Osteoblast (primary cell): ENCODE measurements at regions not wholly inside any gene's neighbourhood (a gene's known extent, or its start where the extent isn't known, plus 50 kb on each side); places are given as distances from the start of the nearest gene placed in this dataset.

Source experiments
- DNase-seq: peaks from one replicate; pipeline ENCODE4 v3.0.0; 2011; ENCODE audit warnings: low spot score, mixed read lengths; ENCODE audit not compliant: insufficient read length; ENCODE audit errors: missing footprints
- H2AFZ ChIP-seq: 2 replicates; pipeline ENCODE4 v1.6.0; 2011; ENCODE audit warnings: mild to moderate bottlenecking, low read length
- H3K27ac ChIP-seq: 2 replicates; pipeline ENCODE4 v1.5.1; 2011; ENCODE audit warnings: mild to moderate bottlenecking, low read depth, low read length, moderate library complexity
- H3K27me3 ChIP-seq: 2 replicates; pipeline ENCODE4 v1.6.0; 2012; ENCODE audit warnings: mild to moderate bottlenecking, control low read depth, inconsistent platforms, low read length, moderate library complexity; ENCODE audit not compliant: insufficient read depth
- H3K36me3 ChIP-seq: 2 replicates; pipeline ENCODE4 v1.5.1; 2011; ENCODE audit warnings: mild to moderate bottlenecking, low read length, control low read depth, moderate library complexity; ENCODE audit not compliant: insufficient read depth
- H3K4me1 ChIP-seq: 2 replicates; pipeline ENCODE4 v1.5.1; 2011; ENCODE audit warnings: mild to moderate bottlenecking, low read length, control low read depth, moderate library complexity; ENCODE audit not compliant: insufficient read depth
- H3K4me2 ChIP-seq: 2 replicates; pipeline ENCODE4 v1.6.0; 2011; ENCODE audit warnings: mild to moderate bottlenecking, low read length; ENCODE audit not compliant: insufficient read depth
- H3K4me3 ChIP-seq: fragments of 200-600 bp; sonication (generic); 3 replicates; pipeline ENCODE4 v1.5.1; 2012; ENCODE audit warnings: mild to moderate bottlenecking, low read length, inconsistent platforms; ENCODE audit not compliant: insufficient read depth
- H3K79me2 ChIP-seq: 2 replicates; pipeline ENCODE4 v1.6.0; 2012; ENCODE audit warnings: mild to moderate bottlenecking, low read length, control low read depth, inconsistent platforms; ENCODE audit not compliant: insufficient read depth
- H3K9me3 ChIP-seq: 2 replicates; pipeline ENCODE4 v1.5.1; 2011; ENCODE audit warnings: low read depth, low read length, control low read depth
- H4K20me1 ChIP-seq: 2 replicates; pipeline ENCODE4 v1.6.0; 2012; ENCODE audit warnings: mild to moderate bottlenecking, low read length, control low read depth; ENCODE audit not compliant: insufficient read depth
- TF ChIP-seq, protein P1 (sequence below): IDR thresholded peaks from 2 replicates; pipeline ENCODE4 v1.5.1; 2011; ENCODE audit warnings: mild to moderate bottlenecking, low read depth, low read length, moderate library complexity; ENCODE audit errors: extremely low read depth

DNA sequence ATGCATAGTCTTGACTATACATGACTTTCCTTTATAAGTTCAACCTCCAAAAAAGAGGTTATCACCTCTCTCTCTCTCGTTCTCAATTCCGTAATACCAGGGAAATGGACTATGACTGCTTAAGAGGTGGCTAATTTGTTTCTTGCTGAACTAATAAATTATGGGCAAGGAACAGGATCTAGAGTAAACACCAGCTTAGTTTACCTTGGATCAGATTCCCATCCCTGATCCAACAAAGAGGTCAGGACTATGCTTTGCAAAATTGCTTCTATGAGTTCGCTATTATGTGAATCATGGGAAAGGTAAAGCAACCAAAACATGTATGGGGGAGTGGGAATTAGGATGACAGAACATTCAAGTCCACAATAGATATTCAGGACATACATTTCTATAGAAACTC is 630.7 kb downstream of the HACE1 start:
- Histone ChIP-seq H3K4me1 (no peaks in the 10 kb centered on the region), H3K79me2 (no peaks in the 10 kb centered on the region), H3K27ac (no peak overlapping the region), H3K4me2 (no peak overlapping the region), H4K20me1 (no peaks in the 10 kb centered on the region), H3K9me3 (no peaks in the 10 kb centered on the region), H3K36me3 (no peaks in the 10 kb centered on the region), H2AFZ (no peak overlapping the region), H3K27me3 (no peaks in the 10 kb centered on the region), H3K4me3 (no peak overlapping the region)
- TF ChIP-seq, protein P1, sequence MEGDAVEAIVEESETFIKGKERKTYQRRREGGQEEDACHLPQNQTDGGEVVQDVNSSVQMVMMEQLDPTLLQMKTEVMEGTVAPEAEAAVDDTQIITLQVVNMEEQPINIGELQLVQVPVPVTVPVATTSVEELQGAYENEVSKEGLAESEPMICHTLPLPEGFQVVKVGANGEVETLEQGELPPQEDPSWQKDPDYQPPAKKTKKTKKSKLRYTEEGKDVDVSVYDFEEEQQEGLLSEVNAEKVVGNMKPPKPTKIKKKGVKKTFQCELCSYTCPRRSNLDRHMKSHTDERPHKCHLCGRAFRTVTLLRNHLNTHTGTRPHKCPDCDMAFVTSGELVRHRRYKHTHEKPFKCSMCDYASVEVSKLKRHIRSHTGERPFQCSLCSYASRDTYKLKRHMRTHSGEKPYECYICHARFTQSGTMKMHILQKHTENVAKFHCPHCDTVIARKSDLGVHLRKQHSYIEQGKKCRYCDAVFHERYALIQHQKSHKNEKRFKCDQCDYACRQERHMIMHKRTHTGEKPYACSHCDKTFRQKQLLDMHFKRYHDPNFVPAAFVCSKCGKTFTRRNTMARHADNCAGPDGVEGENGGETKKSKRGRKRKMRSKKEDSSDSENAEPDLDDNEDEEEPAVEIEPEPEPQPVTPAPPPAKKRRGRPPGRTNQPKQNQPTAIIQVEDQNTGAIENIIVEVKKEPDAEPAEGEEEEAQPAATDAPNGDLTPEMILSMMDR = no peak
- no peak for DNase-seq

DNA sequence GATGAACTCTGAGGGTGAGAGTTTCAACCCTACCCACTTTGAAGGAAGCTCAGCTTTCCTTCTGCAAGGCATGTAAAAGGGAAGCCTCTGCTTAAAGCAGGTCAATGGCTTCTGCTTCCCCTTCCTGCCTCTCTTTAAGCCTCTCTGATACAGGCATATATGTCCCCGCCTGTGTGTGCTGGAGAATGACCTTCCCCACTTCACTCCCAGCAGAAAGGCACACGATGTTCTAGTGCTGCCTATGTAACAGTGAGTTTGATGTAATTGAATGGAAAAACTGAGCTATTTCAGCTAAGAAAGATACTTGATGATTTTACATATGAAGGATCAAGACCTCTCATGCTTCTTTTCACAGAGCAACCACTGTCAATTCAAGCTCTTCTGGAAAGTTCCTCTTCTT is 632.2 kb downstream of the HACE1 start:
- no peak overlapping the region for H3K4me2 ChIP-seq
- no peak for DNase-seq
- no peak overlapping the region for H3K4me3 ChIP-seq
- H3K36me3 ChIP-seq = no peaks in the 10 kb centered on the region
- H3K79me2 ChIP-seq = no peaks in the 10 kb centered on the region
- no peaks in the 10 kb centered on the region for H3K9me3 ChIP-seq
- H3K27me3 ChIP-seq = no peaks in the 10 kb centered on the region
- TF ChIP-seq, protein P1 = no peak
- H4K20me1 ChIP-seq = no peaks in the 10 kb centered on the region
- no peak overlapping the region for H3K27ac ChIP-seq
- H3K4me1 ChIP-seq = no peaks in the 10 kb centered on the region
- no peak overlapping the region for H2AFZ ChIP-seq

DNA sequence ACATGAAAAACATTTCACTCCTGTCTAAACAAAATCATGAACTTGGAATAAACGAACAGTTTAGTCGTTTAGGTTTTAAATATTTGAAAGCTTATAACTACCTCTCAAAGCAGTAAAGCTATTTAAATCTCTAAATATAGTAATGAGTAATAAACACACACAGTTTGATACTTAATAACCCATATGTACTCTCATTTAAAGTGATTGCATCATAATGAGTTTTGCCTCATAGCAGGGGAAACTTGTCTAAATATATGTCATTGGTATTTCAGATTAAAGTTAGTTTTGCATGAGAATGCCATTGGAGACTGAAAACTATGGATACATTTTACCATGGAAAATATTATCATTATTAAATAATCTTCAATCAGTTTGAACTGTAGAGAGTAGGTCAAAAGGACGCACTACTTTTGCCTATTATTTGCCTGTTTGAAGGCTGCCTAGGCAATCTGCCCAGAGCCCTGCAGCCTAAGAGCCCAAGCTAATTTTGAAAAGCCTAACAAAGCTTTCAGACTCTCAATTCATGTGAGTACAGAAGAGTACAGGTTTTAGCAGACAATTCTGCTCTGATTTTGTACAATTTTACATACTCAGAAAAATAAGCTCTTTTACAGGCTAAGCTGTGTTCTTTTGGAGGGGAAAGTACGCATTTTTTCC is 632.8 kb downstream of the HACE1 start:
- no peak overlapping the region for H3K4me3 ChIP-seq
- H3K36me3 ChIP-seq = no peaks in the 10 kb centered on the region
- H3K27ac ChIP-seq = no peak overlapping the region
- DNase-seq = no peak
- no peaks in the 10 kb centered on the region for H3K79me2 ChIP-seq
- no peaks in the 10 kb centered on the region for H3K9me3 ChIP-seq
- TF ChIP-seq, protein P1 = no peak
- H3K4me2 ChIP-seq = no peak overlapping the region
- no peaks in the 10 kb centered on the region for H4K20me1 ChIP-seq
- no peak overlapping the region for H2AFZ ChIP-seq
- H3K27me3 ChIP-seq = no peaks in the 10 kb centered on the region
- no peaks in the 10 kb centered on the region for H3K4me1 ChIP-seq

DNA sequence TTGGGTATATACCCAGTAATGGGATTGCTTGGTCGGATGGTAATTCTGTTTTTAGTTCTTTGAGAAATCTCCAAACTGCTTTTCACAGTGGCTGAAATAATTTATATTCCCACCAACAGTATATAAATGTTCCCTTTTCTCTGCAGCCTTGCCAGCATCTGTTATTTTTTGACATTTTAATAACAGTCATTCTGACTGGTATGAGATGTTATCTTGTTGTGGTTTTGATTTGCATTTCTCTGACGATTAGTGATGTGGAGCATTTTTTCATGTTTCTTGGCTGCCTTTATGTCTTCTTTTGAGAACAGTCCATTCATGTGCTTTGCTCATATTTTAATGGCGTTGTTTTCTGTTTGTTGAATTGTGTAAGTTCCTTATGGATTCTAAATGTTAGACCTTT is 641.6 kb downstream of the HACE1 start:
- Histone ChIP-seq H3K79me2 (no peaks in the 10 kb centered on the region), H3K4me2 (no peak overlapping the region), H3K4me3 (no peak overlapping the region)

More for the DNA sequence above, 641.6 kb downstream of the HACE1 start:
- H3K9me3 ChIP-seq = no peaks in the 10 kb centered on the region
- TF ChIP-seq, protein P1 = no peak
- H3K27ac ChIP-seq = no peak overlapping the region
- no peak overlapping the region for H2AFZ ChIP-seq
- H3K27me3 ChIP-seq = no peaks in the 10 kb centered on the region
- no peak for DNase-seq
- no peaks in the 10 kb centered on the region for H3K36me3 ChIP-seq
- no peaks in the 10 kb centered on the region for H3K4me1 ChIP-seq
- no peaks in the 10 kb centered on the region for H4K20me1 ChIP-seq
